Inflammatory macrophage treated with lipopolysaccharide for 1 hour (primary cell): ENCODE measurements at regions not wholly inside any gene's neighbourhood (a gene's known extent, or its start where the extent isn't known, plus 50 kb on each side); places are given as distances from the start of the nearest gene placed in this dataset.
"Not testable (repeated sequence)": the region's sequence is repeated elsewhere in the genome, so short reads cannot be mapped to it uniquely, and the experiment has no call there.

Source experiments
- DNase-seq, 2 donors: peaks; one replicate each; pipeline ENCODE4 v3.0.0-alpha.2; 2020 to 2022

DNA sequence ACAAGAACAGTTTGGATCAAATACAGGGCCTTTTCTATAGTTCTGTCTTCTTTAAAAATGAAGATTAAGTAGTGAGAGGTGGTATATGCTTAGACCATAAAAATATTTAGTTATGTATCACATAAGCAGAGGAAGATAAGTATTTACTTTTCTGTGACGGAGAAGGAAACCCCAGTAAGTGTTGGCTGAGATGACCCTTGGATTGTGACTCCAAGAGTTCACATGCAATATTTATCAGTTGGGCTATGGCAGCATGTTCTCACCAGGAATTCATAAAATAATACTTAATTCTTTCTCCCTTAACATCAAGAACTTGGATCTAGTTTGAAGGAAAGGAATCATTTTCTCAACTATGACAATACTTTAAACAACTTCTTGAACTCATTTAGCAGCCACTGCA is 98.4 kb upstream of the TBX18 start:
- no peak for DNase-seq

- DNase-seq, result no peak
Observed at GRCh38 chr6:84860920-84861319, 96.5 kb upstream of the TBX18 start.

GRCh38 chr6:84860509-84860908 is 96.1 kb upstream of the TBX18 start:
- no peak for DNase-seq

GRCh38 chr6:84854811-84855400 is 90.5 kb upstream of the TBX18 start:
- DNase-seq, result no peak

DNA sequence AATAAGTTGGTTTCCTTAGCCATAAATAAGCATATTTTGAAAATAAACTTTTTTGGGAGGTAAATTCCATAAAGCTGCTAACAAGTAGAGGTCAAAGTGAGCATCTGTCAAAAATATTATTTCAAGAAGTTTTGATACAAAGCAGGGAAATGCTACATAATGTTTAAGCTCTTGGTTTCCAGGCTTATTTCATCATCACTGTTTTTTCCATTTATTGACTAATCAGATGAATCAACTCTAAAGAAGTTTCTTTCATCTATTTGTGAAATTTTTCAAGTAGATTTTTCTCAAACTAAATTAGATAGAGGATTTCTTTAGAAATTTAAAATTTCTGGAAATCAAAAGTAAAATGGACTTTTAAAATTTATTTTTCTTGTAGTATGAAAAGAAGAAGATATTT is 89.5 kb upstream of the TBX18 start:
- no peak for DNase-seq

DNA sequence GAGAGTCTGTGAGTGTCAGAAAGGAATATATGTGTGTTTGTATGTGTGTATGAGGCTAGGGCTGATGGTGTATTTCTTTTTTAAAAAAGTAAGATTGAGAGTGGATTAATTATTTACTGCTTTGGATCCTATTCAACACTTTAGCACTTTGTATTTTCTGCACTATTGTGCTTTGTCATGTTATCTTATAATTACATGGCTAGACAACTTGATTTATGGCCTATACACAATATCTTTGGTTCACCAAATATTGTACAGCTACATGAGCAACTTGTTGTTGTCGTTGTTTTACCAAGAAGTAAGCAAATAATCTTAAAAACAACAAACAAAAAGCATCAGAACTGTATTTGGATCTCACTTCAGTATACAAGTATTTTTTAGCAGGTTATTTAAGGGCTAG is 84.6 kb upstream of the TBX18 start:
- DNase-seq, result no peak

DNA sequence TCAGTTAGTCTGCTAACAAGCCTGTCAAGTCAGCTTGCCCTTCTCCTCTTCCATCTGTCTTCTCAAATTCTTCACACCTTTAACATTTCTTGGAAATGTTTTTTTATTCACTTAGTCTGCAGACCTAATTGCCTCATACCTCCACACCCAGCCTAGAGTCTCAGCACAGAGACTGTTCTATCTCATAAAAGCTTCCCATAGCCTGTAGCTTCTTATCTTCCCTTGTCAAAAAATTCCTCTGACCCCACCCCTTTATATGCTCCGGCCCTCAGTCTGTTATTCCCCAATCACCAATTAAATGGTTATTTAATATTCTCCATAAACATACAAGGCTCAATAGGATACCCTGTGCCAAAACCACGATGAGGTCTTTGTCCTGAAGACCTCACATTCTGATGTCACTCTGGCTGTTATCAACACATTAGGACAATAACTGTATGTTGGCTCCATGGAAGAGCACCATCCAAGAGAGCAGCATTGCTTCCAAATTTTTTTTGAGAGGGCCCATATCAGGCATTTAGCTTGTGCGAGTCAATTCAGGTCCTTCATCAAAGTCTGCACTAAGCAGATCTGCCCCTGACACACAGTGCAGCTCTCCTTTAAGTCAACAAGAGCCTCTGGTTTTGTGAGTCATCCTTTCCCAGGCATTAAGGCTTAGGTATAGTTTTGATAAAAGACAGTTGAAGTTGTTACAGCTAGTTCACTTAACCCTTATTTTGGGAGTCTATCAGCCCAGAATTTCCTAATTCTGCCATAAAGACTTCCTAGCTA is 83.2 kb upstream of the TBX18 start:
- DNase-seq, result no peak

DNA sequence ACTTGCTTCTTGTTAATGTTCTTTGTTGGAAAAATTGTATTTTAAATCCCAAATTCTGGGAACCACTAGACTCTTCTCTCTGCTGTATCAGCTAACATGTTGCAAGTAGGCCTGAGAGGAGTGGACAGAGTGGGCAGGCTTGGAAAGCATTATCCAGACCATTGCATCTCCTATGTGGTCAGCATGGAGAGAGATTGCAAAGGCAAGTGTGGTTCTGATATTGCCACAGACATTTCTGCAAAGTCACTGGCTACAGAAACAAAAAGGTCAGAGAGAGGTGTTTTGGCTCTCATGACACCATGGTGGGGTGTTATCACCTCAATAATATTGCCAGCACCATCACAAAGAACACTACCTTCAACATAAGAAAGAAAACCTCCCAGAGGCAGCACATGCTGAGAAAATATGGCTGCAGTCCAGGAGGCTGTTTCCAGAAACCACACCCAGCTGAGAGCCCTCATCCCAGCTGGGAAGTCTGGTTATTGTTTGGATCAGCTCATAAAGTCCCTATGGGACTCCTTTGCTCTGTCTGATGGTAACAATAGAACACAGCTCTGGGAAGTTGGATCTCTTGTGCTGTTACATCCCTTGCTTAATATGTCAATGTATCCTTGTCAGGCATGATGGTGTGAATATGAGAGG is 78.2 kb upstream of the TBX18 start:
- no peak for DNase-seq

GRCh38 chr6:84837068-84837866 is 72.9 kb upstream of the TBX18 start:
- not testable (repeated sequence) for DNase-seq

- DNase-seq, result no peak
Observed at GRCh38 chr6:84836366-84836765, 72.0 kb upstream of the TBX18 start.

GRCh38 chr6:84835340-84835739 is 70.9 kb upstream of the TBX18 start:
- no peak for DNase-seq

DNA sequence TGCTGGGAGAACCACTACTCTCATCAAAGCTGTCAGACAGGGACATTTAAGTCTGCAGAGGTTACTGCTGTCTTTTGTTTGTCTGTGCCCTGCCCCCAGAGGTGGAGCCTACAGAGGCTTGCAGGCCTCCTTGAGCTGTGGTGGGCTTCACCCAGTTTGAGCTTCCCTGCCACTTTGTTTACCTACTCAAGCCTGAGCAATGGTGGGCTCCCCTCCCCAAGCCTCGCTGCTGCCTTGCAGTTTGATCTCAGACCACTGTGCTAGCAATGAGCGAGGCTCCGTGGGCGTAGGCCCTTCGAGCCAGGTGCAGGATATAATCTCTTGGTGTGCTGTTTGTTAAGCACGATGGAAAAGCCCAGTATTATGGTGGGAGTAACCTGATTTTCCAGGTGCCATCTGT is 67.5 kb upstream of the TBX18 start:
- not testable (repeated sequence) for DNase-seq

GRCh38 chr6:84825461-84825860 is 61.1 kb upstream of the TBX18 start:
- no peak for DNase-seq

- not testable (repeated sequence) for DNase-seq
Observed at GRCh38 chr6:84821314-84821713, 56.9 kb upstream of the TBX18 start.

DNA sequence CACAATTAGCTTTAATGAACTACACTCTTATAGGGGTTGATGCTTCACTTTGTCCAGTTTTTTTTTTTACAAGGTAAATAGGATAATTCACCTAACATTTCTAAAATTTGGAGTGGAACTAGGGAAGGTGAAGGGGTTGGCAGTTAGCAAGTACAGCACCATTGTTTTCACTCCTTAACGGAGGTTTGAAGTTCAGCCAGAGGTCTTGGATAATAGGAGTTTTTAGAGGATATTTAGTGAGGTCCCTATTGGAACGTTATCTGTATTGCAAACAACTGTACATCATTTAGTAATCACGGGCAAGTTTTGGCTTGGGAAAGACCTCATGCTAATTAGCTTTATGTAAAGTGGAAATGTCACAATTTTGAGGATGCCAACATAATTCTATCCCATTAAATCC is 52.3 kb upstream of the TBX18 start:
- DNase-seq, result no peak

GRCh38 chr6:84815896-84816735 is 51.7 kb upstream of the TBX18 start:
- DNase-seq, result no peak
